HEK293T (cell line): ENCODE measurements at regions not wholly inside any gene's neighbourhood (a gene's known extent, or its start where the extent isn't known, plus 50 kb on each side); places are given as distances from the start of the nearest gene placed in this dataset.

ENCODE experiments used
- BHLHE40 ChIP-seq: fragments of 450-650 bp; IDR thresholded peaks from 2 replicates; pipeline ENCODE4 v1.6.1; 2016; ENCODE audit warnings: mild to moderate bottlenecking, moderate library complexity, borderline replicate concordance
- FOXA1 ChIP-seq: fragments of 450-650 bp; IDR thresholded peaks from 2 replicates; pipeline ENCODE4 v1.6.1; 2016; ENCODE audit warnings: mild to moderate bottlenecking
- FOXK2 ChIP-seq: fragments of 450-650 bp; IDR thresholded peaks from 2 replicates; pipeline ENCODE4 v1.6.1; 2016; ENCODE audit warnings: mild to moderate bottlenecking
- LEF1 ChIP-seq: fragments of 450-650 bp; IDR thresholded peaks from 2 replicates; pipeline ENCODE4 v1.6.1; 2017; ENCODE audit warnings: mild to moderate bottlenecking, borderline replicate concordance
- TARDBP ChIP-seq: fragments of 450-650 bp; IDR thresholded peaks from 2 replicates; pipeline ENCODE4 v1.6.1; 2016

- TF ChIP-seq TARDBP, result no peak
- TF ChIP-seq FOXK2, result no peak
- no peak for TF ChIP-seq LEF1
- TF ChIP-seq BHLHE40, result no peak
- TF ChIP-seq FOXA1, result no peak
These were observed 93.8 kb upstream of the ALX4 start for GRCh38 chr11:44403587-44404273.
